SKM-1 treated with dmso at 0.1 percent for 144 hours (cell line): ENCODE measurements at regions not wholly inside any gene's neighbourhood (a gene's known extent, or its start where the extent isn't known, plus 50 kb on each side); places are given as distances from the start of the nearest gene placed in this dataset.
"Not testable (repeated sequence)": the region's sequence is repeated elsewhere in the genome, so short reads cannot be mapped to it uniquely, and the experiment has no call there.

Experiments used
- DNase-seq: peaks from one replicate; lab custom pipeline; 2025; ENCODE audit not compliant: unreplicated experiment; lab: John Stamatoyannopoulos, UW

- no peak for DNase-seq
Observed at GRCh38 chr10:64374346-64374745, 853.1 kb downstream of the REEP3 start.

DNA sequence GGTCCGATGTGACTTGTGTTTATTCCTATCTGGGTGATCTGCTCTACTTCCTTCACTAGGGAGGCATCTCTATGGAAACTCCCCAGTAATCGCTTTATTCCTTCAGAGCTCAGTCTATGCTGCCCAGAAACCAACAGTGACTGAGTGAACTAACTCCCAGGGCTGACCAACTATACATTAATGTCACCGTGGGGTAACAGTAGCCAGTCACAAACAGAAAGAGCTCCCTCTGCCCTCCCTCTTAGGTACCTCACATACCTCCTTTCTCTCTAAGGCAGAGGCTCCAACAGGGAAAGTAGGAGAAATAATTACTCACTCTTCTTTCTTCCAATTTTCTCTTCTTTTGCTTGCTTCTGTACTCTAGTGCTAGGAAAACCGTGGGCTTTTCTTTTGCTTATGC lies 855.0 kb downstream of the REEP3 start:
- no peak for DNase-seq

GRCh38 chr10:64379898-64380297 lies 858.7 kb downstream of the REEP3 start:
- no peak for DNase-seq

DNA sequence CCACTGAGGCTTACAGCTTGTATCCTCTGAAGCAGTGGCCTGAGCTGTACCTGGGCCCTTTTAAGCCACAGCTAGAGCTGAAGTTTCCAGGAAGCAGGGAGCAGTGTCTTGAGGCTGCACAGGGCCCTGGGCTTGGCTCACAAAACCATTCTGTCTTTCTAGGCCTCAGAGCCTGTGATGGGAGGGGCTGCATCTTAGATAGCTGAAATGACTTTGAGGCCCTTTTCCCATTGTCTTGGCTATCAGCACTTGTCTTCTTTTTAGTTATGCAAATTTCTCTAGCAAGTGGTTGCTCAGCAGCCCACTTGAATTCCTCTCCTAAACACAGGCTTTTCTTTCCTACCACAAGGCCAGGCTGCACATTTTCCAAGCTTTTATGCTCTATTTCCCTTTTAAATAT lies 864.2 kb downstream of the REEP3 start:
- DNase-seq = no peak

GRCh38 chr10:64394744-64395143 lies 873.5 kb downstream of the REEP3 start:
- no peak for DNase-seq

DNA sequence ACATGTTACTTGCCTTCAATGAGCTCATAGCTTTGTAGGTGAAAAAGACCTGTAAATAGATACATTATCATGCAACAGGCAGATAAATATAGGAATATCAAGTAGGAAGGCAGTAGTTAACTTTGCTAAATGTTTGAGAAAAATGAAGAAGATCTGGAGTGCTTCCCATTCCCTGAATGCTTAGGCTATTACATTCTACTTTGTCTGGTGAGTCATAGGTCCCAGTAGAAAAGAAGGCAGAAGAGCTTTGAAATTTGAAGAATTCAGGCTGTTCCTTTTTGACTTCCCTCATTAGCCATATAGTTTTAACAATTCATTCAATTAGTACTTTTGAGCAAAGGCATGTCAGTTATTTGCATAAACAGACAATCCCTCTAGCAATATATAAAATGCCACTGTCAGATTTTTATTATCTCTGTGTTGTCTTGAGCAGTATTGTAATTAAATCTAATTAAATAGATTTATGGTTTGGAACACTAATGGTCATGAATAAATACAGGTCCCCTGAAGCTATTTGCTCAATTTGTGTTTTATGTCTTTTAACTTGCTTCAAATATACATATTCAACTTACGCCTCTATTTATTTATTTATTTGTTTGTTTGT lies 875.0 kb downstream of the REEP3 start:
- DNase-seq = no peak

DNA sequence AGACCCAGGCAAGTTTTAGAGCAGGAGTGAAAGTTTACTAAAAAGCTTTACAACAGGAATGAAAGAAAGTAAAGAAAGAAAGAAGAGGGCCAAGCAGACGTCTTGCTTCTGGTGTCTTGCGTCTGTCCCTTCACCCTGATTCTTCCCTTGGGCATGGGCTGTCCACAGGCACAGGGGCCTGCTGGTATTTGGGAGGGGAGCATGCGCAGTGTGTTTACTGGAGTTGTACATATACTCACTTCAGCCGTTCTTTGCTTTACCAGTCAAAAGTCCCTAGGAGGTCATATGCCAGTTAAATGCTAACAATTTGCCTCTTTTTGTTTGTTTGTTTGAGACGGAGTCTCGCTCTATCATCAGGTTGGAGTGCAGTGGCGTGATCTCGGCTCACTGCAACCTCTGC lies 875.9 kb downstream of the REEP3 start:
- DNase-seq = no peak

GRCh38 chr10:64408391-64409183 lies 887.4 kb downstream of the REEP3 start:
- no peak for DNase-seq

- DNase-seq = no peak
Observed at GRCh38 chr10:64409349-64409748, 888.1 kb downstream of the REEP3 start.

- no peak for DNase-seq
Observed at GRCh38 chr10:64416011-64416410, 894.8 kb downstream of the REEP3 start.

- DNase-seq = no peak
Observed at GRCh38 chr10:64419461-64419860, 898.3 kb downstream of the REEP3 start.

DNA sequence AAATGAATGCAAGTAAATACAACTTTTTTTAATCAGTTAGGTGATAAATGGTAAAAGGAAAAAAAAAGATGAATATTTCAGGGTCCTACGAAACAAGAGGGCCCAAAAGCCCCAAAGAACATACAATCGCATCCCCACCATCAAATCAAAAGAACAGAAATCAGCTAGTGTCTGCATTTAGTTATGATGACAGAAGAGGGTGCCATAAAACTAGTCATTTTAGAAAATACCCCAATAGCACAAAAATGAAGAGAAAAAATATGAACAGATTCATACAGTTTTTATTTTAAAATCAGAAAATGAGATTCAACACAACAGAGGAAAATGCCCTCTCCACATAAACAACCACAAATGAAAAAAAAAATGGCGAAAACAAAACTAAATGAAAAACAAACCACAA lies 905.5 kb downstream of the REEP3 start:
- DNase-seq = no peak

DNA sequence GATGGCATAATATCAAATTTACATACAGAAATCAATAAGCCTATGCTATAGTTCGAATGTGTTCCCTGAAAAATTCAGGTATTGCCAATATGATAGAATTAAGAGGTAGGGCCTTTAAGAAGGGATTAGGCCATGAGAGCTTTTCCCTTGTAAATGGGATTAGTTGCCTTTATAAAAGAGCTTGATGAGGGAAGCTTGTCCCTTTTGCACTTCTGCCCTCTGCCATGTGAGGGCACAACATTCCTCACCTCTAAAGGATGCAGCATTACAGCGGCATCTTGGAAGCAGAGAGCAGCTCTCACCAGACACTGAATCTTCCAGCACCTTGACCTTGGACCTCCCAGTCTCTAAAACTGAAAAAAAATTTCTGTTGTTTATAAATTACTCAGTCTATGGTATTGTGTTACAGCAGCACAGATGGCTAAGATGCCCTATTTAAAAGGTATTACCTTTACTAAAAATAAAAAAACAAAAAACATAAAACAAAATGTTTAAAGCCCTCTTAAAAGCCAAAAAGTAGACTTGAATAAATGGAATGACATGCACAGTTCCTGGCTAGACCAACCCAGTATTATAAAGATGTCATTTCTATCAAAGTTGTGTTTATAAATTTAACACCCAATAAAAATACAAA lies 909.6 kb downstream of the REEP3 start:
- DNase-seq = no peak

DNA sequence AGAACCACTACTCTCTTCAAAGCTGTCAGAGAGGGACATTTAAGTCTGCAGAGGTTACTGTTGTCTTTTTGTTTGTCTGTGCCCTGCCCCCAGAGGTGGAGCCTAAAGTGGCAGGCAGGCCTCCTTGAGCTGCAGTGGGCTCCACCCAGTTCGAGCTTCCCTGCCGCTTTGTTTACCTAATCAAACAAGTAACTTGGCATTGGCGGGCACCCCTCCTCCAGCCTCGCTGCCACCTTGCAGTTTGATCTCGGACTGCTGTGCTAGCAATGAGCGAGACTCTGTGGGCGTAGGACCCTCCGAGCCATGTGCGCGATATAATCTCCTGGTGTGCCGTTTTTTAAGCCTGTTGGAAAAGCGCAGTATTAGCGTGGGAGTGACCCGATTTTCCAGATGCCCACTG lies 920.7 kb downstream of the REEP3 start:
- DNase-seq = not testable (repeated sequence)

DNA sequence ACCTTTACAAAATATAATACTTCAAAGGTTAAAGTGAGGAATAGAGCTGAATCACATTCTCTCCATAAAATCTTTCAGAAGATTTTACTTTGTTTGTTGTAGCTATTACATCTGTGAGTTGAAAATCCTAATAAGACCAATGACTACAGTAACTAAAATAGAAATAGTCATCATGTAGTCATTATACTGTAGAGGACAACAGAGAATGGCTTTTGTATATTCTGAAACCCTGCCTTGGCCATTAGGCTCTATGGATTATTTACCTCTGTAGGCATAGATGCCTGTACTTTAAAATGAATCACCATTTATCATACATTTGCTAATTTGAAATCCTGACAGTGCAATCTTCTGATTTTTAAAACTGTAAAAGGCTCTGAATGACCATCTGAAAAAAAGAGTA lies 923.0 kb downstream of the REEP3 start:
- no peak for DNase-seq

- no peak for DNase-seq
Observed at GRCh38 chr10:64444564-64444963, 923.4 kb downstream of the REEP3 start.

DNA sequence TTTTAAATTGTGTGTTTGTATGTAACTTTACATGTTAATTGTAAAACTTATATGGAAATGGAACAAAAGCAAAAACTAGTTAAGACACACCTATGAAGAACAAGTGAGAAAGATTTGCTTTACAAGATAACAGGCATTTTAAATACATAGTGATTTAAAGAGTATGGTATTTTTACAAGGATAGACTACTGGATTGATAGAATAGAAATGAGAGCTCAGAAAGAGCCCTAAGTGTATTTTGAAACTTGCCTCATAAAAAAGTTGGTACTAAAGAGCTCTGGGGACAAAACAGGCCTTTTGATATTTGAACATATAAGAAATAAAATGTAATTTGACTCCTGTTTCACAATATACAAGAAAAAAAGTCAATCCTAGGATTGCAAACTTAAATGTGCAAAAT lies 928.4 kb downstream of the REEP3 start:
- DNase-seq = no peak

- no peak for DNase-seq
Observed at GRCh38 chr10:64450312-64450711, 929.1 kb downstream of the REEP3 start.

DNA sequence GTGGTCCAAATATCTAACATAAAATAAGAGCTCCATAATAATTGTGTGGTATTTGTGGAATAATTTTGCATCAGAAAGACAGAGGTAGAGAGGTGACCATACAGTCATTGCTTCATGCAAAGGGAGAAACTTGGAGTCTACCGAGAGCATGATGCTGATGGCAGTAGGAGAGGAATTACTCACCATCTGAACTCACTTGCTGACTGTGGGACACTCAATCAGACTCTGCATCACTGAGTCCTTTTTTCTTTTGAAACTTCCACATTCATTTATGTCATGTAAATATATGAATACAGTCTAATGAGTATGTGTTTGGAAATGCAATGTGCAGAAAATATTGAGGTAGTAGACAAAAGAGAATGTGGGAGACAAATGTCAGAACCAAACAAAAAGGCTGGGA lies 933.8 kb downstream of the REEP3 start:
- DNase-seq = no peak

- DNase-seq = no peak
Observed at GRCh38 chr10:64458306-64458705, 937.1 kb downstream of the REEP3 start.

DNA sequence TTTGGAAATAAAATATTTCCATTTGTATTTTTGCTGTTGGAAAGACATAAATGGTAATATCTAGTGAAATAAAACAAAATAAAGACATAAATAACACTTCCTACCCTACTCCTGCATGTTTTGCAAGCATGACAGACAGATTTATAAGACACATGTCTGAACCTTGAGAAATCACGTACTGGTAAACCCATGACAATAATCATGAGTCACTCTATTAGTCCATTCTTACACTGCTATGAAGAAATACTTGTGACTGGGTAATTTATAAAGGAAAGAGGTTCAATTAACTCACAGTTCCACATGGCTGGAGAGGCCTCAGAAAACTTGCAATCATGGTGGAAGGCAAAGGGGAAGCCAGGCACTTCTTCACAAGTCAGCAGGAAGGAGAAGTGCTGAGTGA lies 942.2 kb downstream of the REEP3 start:
- no peak for DNase-seq

- no peak for DNase-seq
Observed at GRCh38 chr10:64465653-64466052, 944.5 kb downstream of the REEP3 start.
